OCI-LY3 (cell line): ENCODE measurements at regions not wholly inside any gene's neighbourhood (a gene's known extent, or its start where the extent isn't known, plus 50 kb on each side); places are given as distances from the start of the nearest gene placed in this dataset.

Source experiments
- CTCF ChIP-seq: fragments of 200-600, 300-600 bp; sonication (generic); IDR thresholded peaks from 2 replicates; pipeline ENCODE4 v1.5.1; 2014; ENCODE audit warnings: antibody characterized with exemption, low read length, low read depth
- EZH2phosphoT487 ChIP-seq: fragments of 200-600 bp; shearing (Covaris generic); IDR thresholded peaks from 2 replicates; pipeline ENCODE4 v1.6.1; 2018; ENCODE audit warnings: antibody characterized with exemption, mixed run types, low read depth

GRCh38 chr13:40028446-40028845, 373.0 kb downstream of the COG6 start:
- TF ChIP-seq CTCF (no peak), EZH2phosphoT487 (no peak)
